ENCODE measurements at regions not wholly inside any gene's neighbourhood (a gene's known extent, or its start where the extent isn't known, plus 50 kb on each side); places are given as distances from the start of the nearest gene placed in this dataset.

DNA sequence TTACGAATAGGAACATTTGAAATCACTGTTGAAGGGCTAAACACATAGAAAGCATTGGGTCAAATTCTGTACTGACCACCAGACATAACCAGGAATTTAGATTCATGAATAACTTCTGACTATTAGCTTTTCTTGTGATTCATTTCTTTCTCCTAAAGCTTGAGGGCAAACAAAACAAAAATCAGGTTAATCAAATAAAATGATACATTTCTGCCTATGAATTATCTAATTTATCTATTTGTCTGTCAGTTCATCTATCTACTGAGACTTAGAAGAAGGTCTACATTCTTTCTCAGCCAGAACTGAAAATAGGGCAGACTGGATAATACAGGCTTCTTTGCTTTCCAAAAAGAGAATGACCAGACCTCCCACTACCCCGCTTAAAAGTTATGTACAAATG lies 65.9 kb upstream of the ST3GAL6 start:
- Histone ChIP-seq H3K79me1 (ENCODE audit: low read depth in 1 of 2, low read length in 2 of 2) (no peaks in the 10 kb centered on the region), H4K5ac (ENCODE audit: low read depth, low read length) (no peak overlapping the region), H2AK9ac (replicated peaks; ENCODE audit: low read depth, low read length, poor library complexity) (no peak overlapping the region), H3K9ac (ENCODE audit: low read depth, low read length) (no peak overlapping the region), H2AK5ac (ENCODE audit: low read depth, low read length) (no peak overlapping the region), H3K4ac (ENCODE audit: low read depth, low read length) (no peak overlapping the region), H3K23ac (ENCODE audit: low read depth, low read length) (no peak overlapping the region), H2AFZ (replicated peaks; ENCODE audit: low read length, poor library complexity) (no peak overlapping the region), H3K56ac (ENCODE audit: extremely low read depth, insufficient read depth, low read length) (no peak overlapping the region), H3K4me3 (ENCODE audit: insufficient read depth, low read depth, low read length) (no peak overlapping the region), H3K9me1 (ENCODE audit: insufficient read depth, low read length) (no peaks in the 10 kb centered on the region), H3K27me3 (ENCODE audit: control insufficient read depth, insufficient read depth, low read length) (no peaks in the 10 kb centered on the region), H4K8ac (ENCODE audit: low read depth in 2 of 2, low read length in 2 of 2) (no peak overlapping the region), H3K18ac (ENCODE audit: low read depth, low read length) (no peak overlapping the region), H3K4me2 (ENCODE audit: low read depth, low read length) (no peak overlapping the region), H2BK20ac (ENCODE audit: low read depth, low read length) (no peak overlapping the region), H3K14ac (replicated peaks; ENCODE audit: low read depth, low read length) (no peak overlapping the region), H3K4me1 (ENCODE audit: control insufficient read depth, insufficient read depth, low read length) (peaks cover 2% of the 10 kb centered on the region), H3K36me3 (ENCODE audit: control insufficient read depth, insufficient read depth, low read length) (no peaks in the 10 kb centered on the region), H4K91ac (ENCODE audit: insufficient read depth, low read depth, low read length) (no peak overlapping the region), H3K9me3 (ENCODE audit: control insufficient read depth, insufficient read depth, low read length) (no peaks in the 10 kb centered on the region), H2BK120ac (ENCODE audit: low read depth, low read length) (no peak overlapping the region), H2BK5ac (ENCODE audit: low read depth, low read length, poor library complexity, severe bottlenecking) (no peak overlapping the region), H2BK15ac (ENCODE audit: low read depth, low read length) (no peak overlapping the region), H3K27ac (ENCODE audit: insufficient read depth, low read length) (no peak overlapping the region), H4K20me1 (ENCODE audit: insufficient read depth, low read length) (no peaks in the 10 kb centered on the region)
- DNase-seq = no peak
- ChIA-PET CTCF (no interaction called here), POLR2A (ENCODE audit: unreplicated experiment) (no interaction called here)
- in situ Hi-C loops (cut with MboI; ENCODE audit: low sequenced_read_pairs) (no loop called here), dilution Hi-C loops (cut with HindIII; ENCODE audit: low sequenced_read_pairs, unreplicated experiment) (no loop called here), intact Hi-C loops (cut with micrococcal nuclease) (no loop called here)
- no CpG with 5 or more reads among the region's 2 CpGs for WGBS, 2 experiments (ENCODE audit: extremely low coverage in 2 of 2, insufficient read length in 1 of 2)
- ATAC-seq (ENCODE audit: low read depth) = no peak
- TF ChIP-seq, protein P1, sequence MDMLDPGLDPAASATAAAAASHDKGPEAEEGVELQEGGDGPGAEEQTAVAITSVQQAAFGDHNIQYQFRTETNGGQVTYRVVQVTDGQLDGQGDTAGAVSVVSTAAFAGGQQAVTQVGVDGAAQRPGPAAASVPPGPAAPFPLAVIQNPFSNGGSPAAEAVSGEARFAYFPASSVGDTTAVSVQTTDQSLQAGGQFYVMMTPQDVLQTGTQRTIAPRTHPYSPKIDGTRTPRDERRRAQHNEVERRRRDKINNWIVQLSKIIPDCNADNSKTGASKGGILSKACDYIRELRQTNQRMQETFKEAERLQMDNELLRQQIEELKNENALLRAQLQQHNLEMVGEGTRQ (IDR thresholded peaks at IDR 0.05; ENCODE audit: low read depth, low read length) = no peak
- TF ChIP-seq MXI1 (IDR thresholded peaks at IDR 0.05; ENCODE audit: borderline replicate concordance, low read depth, low read length) (no peak), BHLHE40 (IDR thresholded peaks at IDR 0.05; ENCODE audit: low read depth, low read length) (no peak), RCOR1 (IDR thresholded peaks at IDR 0.05; ENCODE audit: insufficient replicate concordance, low read length) (no peak)
- BruUV-seq (replicated peaks) = no TSS peak
